Peyer's patch (tissue), 4 donors: ENCODE measurements at regions not wholly inside any gene's neighbourhood (a gene's known extent, or its start where the extent isn't known, plus 50 kb on each side); places are given as distances from the start of the nearest gene placed in this dataset.

Experiments
- CTCF ChIP-seq, 6 experiments: fragments of 450-650 bp in 4 of 6; fragments of 200-600 bp in 2 of 6; sonication (generic) in 1 of 6; IDR thresholded peaks; one replicate each; pipeline ENCODE4 v1.5.1; 2017 to 2019; ENCODE audit warnings: antibody characterized with exemption in 6 of 6, mild to moderate bottlenecking in 3 of 6, moderate library complexity in 1 of 6
- POLR2A ChIP-seq, 2 donors: fragments of 450-650 bp; IDR thresholded peaks; one replicate each; pipeline ENCODE4 v1.5.1; 2017; ENCODE audit warnings: antibody characterized with exemption in 2 of 2, mild to moderate bottlenecking in 2 of 2, moderate library complexity in 2 of 2

- no peak for TF ChIP-seq POLR2A (IDR thresholded peaks at IDR 0.05)
- TF ChIP-seq CTCF (IDR thresholded peaks at IDR 0.05) = no peak
Observed at GRCh38 chr1:190579552-190580193, 102.0 kb upstream of the BRINP3 start.
